KMS-11 (cell line): ENCODE measurements at regions not wholly inside any gene's neighbourhood (a gene's known extent, or its start where the extent isn't known, plus 50 kb on each side); places are given as distances from the start of the nearest gene placed in this dataset.

Source experiments
- H2AFZ ChIP-seq: fragments of 200-600 bp; sonication (generic); 2 replicates; pipeline ENCODE4 v1.6.1; 2016; ENCODE audit warnings: antibody characterized with exemption, mixed run types, low read depth
- H3K27ac ChIP-seq: fragments of 200-600 bp; sonication (generic); 2 replicates; pipeline ENCODE4 v1.6.1; 2016; ENCODE audit warnings: mild to moderate bottlenecking, mixed run types
- H3K27me3 ChIP-seq: fragments of 200-600 bp; sonication (generic); 2 replicates; pipeline ENCODE4 v1.6.1; 2017; ENCODE audit warnings: mild to moderate bottlenecking, low read depth, mixed run types, moderate library complexity; ENCODE audit not compliant: insufficient read depth
- H3K36me3 ChIP-seq: fragments of 200-600 bp; sonication (generic); 2 replicates; pipeline ENCODE4 v1.6.1; 2017; ENCODE audit warnings: mild to moderate bottlenecking, mixed run types; ENCODE audit not compliant: insufficient read depth
- H3K4me1 ChIP-seq: fragments of 200-600 bp; sonication (generic); 2 replicates; pipeline ENCODE4 v1.6.1; 2016; ENCODE audit warnings: mild to moderate bottlenecking, low read depth, mixed run types; ENCODE audit not compliant: poor library complexity, severe bottlenecking
- H3K4me2 ChIP-seq: fragments of 200-600 bp; sonication (generic); 2 replicates; pipeline ENCODE4 v1.7.0; 2016; ENCODE audit warnings: mild to moderate bottlenecking, mixed run types
- H3K4me3 ChIP-seq: fragments of 200-600 bp; sonication (generic); IDR thresholded peaks from 2 replicates; pipeline ENCODE4 v1.6.1; 2017; ENCODE audit warnings: low read depth, low read length, mixed read lengths; ENCODE audit not compliant: insufficient read depth
- H3K79me2 ChIP-seq: fragments of 200-600 bp; sonication (generic); 2 replicates; pipeline ENCODE4 v1.6.1; 2016; ENCODE audit warnings: low read depth, mixed run types; ENCODE audit not compliant: insufficient read depth
- H3K9ac ChIP-seq: fragments of 200-600 bp; sonication (generic); 2 replicates; pipeline ENCODE4 v1.6.1; 2016; ENCODE audit warnings: mild to moderate bottlenecking, mixed run types
- H4K20me1 ChIP-seq: fragments of 200-600 bp; sonication (generic); 2 replicates; pipeline ENCODE4 v1.6.1; 2016; ENCODE audit warnings: mild to moderate bottlenecking, mixed run types; ENCODE audit not compliant: insufficient read depth
- TF ChIP-seq, protein P1 (sequence below): fragments of 200-600 bp; sonication (generic); conservative IDR thresholded peaks from 2 replicates; pipeline ENCODE4 v1.6.1; 2017; ENCODE audit warnings: low read depth, mild to moderate bottlenecking, antibody characterized with exemption, low read length, moderate library complexity, mixed read lengths

DNA sequence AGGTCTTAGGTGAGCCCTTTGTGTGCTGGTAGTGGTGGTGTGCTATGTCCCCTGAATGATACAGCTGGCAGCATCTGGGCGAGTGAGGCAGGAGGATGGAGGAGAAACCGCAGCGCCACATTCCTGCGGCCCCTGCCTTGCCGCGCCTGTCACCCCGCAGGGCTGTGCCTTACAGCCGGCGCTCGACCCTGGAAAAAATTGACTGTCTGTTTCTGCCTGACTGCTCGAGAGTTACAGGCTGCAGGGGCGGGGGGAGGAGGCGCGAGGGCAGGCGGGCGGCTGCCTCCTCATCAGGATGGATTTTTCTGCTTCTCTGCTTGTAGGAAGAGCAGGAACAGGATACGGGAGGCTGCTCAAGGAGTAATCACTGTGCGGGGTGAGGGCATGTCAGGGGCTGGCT lies 443.4 kb downstream of the MIAT start:
- no peak overlapping the region for H3K9ac ChIP-seq
- TF ChIP-seq, protein P1, sequence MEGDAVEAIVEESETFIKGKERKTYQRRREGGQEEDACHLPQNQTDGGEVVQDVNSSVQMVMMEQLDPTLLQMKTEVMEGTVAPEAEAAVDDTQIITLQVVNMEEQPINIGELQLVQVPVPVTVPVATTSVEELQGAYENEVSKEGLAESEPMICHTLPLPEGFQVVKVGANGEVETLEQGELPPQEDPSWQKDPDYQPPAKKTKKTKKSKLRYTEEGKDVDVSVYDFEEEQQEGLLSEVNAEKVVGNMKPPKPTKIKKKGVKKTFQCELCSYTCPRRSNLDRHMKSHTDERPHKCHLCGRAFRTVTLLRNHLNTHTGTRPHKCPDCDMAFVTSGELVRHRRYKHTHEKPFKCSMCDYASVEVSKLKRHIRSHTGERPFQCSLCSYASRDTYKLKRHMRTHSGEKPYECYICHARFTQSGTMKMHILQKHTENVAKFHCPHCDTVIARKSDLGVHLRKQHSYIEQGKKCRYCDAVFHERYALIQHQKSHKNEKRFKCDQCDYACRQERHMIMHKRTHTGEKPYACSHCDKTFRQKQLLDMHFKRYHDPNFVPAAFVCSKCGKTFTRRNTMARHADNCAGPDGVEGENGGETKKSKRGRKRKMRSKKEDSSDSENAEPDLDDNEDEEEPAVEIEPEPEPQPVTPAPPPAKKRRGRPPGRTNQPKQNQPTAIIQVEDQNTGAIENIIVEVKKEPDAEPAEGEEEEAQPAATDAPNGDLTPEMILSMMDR, result no peak
- no peaks in the 10 kb centered on the region for H3K79me2 ChIP-seq
- peaks cover 3% of the 10 kb centered on the region; the same call in 1 of the 2 replicates for H3K27me3 ChIP-seq
- no peaks in the 10 kb centered on the region for H3K4me1 ChIP-seq
- H3K36me3 ChIP-seq, result no peaks in the 10 kb centered on the region
- H3K4me2 ChIP-seq, result no peak overlapping the region
- no peak overlapping the region for H3K4me3 ChIP-seq
- no peaks in the 10 kb centered on the region for H4K20me1 ChIP-seq
- no peak overlapping the region for H3K27ac ChIP-seq
- H2AFZ ChIP-seq, result no peak overlapping the region

DNA sequence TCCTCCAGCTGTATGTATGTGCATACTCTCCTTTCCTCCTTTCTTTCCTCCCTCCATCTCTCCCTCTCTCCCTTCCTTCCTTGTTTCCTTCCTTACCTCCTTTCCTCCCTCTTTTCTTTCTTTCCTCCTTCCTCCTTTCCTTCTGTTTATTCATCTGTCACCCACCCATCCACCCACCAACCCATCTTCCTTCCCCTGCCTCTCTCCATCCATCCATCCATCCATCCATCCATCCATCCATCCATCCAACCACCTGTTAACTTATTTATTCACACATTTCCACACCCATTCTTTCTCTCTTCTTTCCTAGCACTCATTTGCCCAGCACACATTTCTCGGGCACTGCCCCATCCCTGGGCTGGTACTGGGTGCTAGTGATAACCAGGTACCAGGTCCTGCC lies 443.9 kb downstream of the MIAT start:
- no peaks in the 10 kb centered on the region for H4K20me1 ChIP-seq
- H3K4me2 ChIP-seq, result no peak overlapping the region
- TF ChIP-seq, protein P1, result no peak
- no peak overlapping the region for H3K27ac ChIP-seq
- no peaks in the 10 kb centered on the region for H3K79me2 ChIP-seq
- no peak overlapping the region for H3K9ac ChIP-seq
- peaks cover 3% of the 10 kb centered on the region; the same call in 1 of the 2 replicates for H3K27me3 ChIP-seq
- no peaks in the 10 kb centered on the region for H3K4me1 ChIP-seq
- no peaks in the 10 kb centered on the region for H3K36me3 ChIP-seq
- H3K4me3 ChIP-seq, result no peak overlapping the region
- H2AFZ ChIP-seq, result no peak overlapping the region

DNA sequence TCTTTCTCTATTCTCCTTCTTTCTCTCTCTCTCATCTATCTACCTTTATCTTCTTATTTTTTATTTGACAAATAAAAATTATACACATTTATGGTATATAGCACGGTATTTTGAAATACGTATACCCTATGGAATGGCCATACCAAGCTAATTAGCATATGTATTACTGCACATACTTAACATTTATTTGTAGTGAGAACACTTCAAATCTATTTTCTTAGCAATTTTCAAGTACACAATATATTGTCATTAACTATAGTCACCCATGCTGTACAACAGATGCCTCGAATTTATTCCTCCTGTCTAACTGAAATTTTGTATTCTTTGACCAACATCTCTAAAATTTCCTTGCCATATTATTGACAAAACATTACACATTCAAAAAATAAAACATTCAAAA lies 447.1 kb downstream of the MIAT start:
- Histone ChIP-seq H3K27me3 (no peaks in the 10 kb centered on the region), H3K4me2 (no peak overlapping the region), H3K9ac (no peak overlapping the region), H2AFZ (no peak overlapping the region), H3K36me3 (no peaks in the 10 kb centered on the region), H3K79me2 (no peaks in the 10 kb centered on the region), H3K27ac (no peak overlapping the region), H3K4me3 (no peak overlapping the region), H4K20me1 (no peaks in the 10 kb centered on the region), H3K4me1 (no peaks in the 10 kb centered on the region)
- TF ChIP-seq, protein P1, result no peak

DNA sequence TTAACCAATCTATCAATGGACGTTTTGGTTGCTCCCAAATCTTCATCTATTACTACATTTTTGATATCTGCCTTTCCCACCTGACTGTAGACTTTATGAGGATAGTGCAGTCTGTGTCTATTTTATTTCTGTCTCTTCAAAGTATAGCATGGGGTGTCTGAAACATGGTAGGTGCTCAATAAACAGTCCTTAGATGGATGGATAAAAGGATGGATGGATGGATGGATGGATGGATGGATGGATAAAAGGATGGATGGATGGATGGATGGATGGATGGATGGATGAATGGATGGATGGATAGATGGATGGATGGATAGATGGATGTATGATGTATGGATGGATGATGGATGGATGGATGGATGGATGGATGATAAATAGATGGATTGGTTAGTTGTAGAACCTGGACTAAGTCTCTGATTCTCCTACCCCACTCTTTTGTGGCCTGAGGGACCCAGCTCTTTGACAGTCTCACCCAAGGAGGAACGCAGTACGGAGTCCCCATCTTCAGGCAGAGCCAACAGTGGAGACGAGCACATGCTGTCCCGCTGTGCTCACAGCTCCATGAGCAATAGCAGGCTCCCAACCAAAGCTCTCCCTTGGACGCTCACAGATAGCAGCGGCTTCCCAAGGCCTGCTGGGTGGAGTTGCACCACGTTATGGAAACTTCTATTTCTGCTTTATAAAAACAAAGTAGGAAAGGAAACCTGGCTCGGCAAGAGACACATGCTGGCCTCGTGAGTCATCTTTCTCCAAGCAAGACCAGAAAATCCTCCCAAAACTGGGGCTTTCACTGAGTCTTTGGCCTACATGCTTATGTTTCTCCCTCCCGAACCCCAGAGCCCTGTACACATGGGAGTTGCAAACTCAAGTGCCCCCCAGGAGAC lies 448.0 kb downstream of the MIAT start:
- Histone ChIP-seq H4K20me1 (no peaks in the 10 kb centered on the region), H3K4me2 (no peak overlapping the region), H3K4me1 (no peaks in the 10 kb centered on the region), H3K79me2 (no peaks in the 10 kb centered on the region), H3K4me3 (no peak overlapping the region), H3K9ac (no peak overlapping the region), H3K27ac (no peak overlapping the region), H2AFZ (no peak overlapping the region), H3K36me3 (no peaks in the 10 kb centered on the region), H3K27me3 (no peaks in the 10 kb centered on the region)
- TF ChIP-seq, protein P1, result no peak
